Neural progenitor cell (in vitro differentiated cells): ENCODE measurements at regions not wholly inside any gene's neighbourhood (a gene's known extent, or its start where the extent isn't known, plus 50 kb on each side); places are given as distances from the start of the nearest gene placed in this dataset.

Experiments used
- EZH2phosphoT487 ChIP-seq: fragments of 200-600 bp; sonication (generic); IDR thresholded peaks from 2 replicates; pipeline ENCODE4 v1.6.1; 2017; ENCODE audit warnings: antibody characterized with exemption
- TF ChIP-seq, protein P1 (sequence below): fragments of 200-600 bp; sonication (generic); IDR thresholded peaks from 2 replicates; pipeline ENCODE4 v1.5.1; 2017; ENCODE audit warnings: antibody characterized with exemption, mild to moderate bottlenecking

DNA sequence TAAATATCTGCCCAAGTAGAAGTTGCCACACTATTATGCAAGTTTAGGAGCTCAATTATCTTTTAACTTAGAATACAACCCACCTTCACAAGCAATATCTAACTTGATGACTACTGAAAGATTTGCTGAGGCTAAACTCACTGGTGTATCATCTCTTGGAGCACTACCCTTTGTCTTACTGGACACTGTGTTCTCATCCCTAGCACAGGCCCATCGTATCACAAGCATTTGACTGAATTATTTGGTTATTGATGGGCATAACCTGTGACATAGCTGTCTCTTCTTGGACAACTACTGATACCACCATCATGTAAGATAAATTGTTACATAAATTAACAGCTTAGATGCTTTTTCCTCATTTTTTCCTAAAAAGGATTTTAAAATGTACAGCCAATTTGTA lies 216.2 kb upstream of the THBS1 start:
- TF ChIP-seq, protein P1, sequence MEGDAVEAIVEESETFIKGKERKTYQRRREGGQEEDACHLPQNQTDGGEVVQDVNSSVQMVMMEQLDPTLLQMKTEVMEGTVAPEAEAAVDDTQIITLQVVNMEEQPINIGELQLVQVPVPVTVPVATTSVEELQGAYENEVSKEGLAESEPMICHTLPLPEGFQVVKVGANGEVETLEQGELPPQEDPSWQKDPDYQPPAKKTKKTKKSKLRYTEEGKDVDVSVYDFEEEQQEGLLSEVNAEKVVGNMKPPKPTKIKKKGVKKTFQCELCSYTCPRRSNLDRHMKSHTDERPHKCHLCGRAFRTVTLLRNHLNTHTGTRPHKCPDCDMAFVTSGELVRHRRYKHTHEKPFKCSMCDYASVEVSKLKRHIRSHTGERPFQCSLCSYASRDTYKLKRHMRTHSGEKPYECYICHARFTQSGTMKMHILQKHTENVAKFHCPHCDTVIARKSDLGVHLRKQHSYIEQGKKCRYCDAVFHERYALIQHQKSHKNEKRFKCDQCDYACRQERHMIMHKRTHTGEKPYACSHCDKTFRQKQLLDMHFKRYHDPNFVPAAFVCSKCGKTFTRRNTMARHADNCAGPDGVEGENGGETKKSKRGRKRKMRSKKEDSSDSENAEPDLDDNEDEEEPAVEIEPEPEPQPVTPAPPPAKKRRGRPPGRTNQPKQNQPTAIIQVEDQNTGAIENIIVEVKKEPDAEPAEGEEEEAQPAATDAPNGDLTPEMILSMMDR = no peak
- TF ChIP-seq EZH2phosphoT487 = no peak
